ENCODE measurements at regions not wholly inside any gene's neighbourhood (a gene's known extent, or its start where the extent isn't known, plus 50 kb on each side); places are given as distances from the start of the nearest gene placed in this dataset.

GRCh38 chr12:123044351-123044750, 63.9 kb downstream of the ARL6IP4 start:
- TF ChIP-seq CTCF (optimal IDR thresholded peaks at IDR 0.05 in 1 of 3, IDR thresholded peaks at IDR 0.05 in 1 of 3, conservative IDR thresholded peaks at IDR 0.05 in 1 of 3; ENCODE audit: extremely low read depth in 1 of 3, insufficient read depth in 2 of 3, low read length in 3 of 3), result no peak
- H3K27ac ChIP-seq (ENCODE audit: control insufficient read depth, insufficient read depth, low read length), result no peak overlapping the region
- no peak overlapping the region for H3K4me3 ChIP-seq (ENCODE audit: control insufficient read depth in 2 of 3, extremely low read depth in 1 of 3, insufficient read depth in 2 of 3, low read depth in 1 of 3, low read length in 3 of 3)
- dilution Hi-C loops (cut with MboI; ENCODE audit: extremely low pct_ligation_motif_present, low sequenced_read_pairs), result no loop called here
- H3K9ac ChIP-seq (ENCODE audit: control insufficient read depth, extremely low read depth, insufficient read depth, low read length), result no peak overlapping the region
- H3K9me1 ChIP-seq (ENCODE audit: control insufficient read depth, extremely low read depth, insufficient read depth, low read length), result no peaks in the 10 kb centered on the region
- no peak overlapping the region for H3K4me2 ChIP-seq (ENCODE audit: control insufficient read depth, extremely low read depth, insufficient read depth, low read depth, low read length)
- FAIRE-seq (no peak), DNase-seq (ENCODE audit: low read depth, low spot score) (no peak)
- H3K27me3 ChIP-seq (ENCODE audit: control insufficient read depth, extremely low read depth, insufficient read depth, low read length), result no peaks in the 10 kb centered on the region
- no peak overlapping the region for H2AFZ ChIP-seq (ENCODE audit: control insufficient read depth, low read length)
- no peaks in the 10 kb centered on the region for H3K9me3 ChIP-seq (ENCODE audit: control insufficient read depth, low read depth, low read length)
- H3K36me3 ChIP-seq (ENCODE audit: control insufficient read depth in 2 of 2, extremely low read depth in 1 of 2, insufficient read depth in 2 of 2, low read length in 2 of 2), result no peaks in the 10 kb centered on the region
- no peaks in the 10 kb centered on the region for H3K79me2 ChIP-seq (ENCODE audit: control insufficient read depth, insufficient read depth, low read length)
- peaks cover 5% of the 10 kb centered on the region for H4K20me1 ChIP-seq (ENCODE audit: control insufficient read depth, extremely low read depth, insufficient read depth, low read length)
- peaks cover 3% of the 10 kb centered on the region for H3K4me1 ChIP-seq (ENCODE audit: control insufficient read depth, extremely low read depth, insufficient read depth, low read length)

- Histone ChIP-seq H3K4me3 (ENCODE audit: control insufficient read depth in 2 of 3, extremely low read depth in 1 of 3, insufficient read depth in 2 of 3, low read depth in 1 of 3, low read length in 3 of 3) (no peak overlapping the region), H3K36me3 (ENCODE audit: control insufficient read depth in 2 of 2, extremely low read depth in 1 of 2, insufficient read depth in 2 of 2, low read length in 2 of 2) (no peaks in the 10 kb centered on the region), H3K9me1 (ENCODE audit: control insufficient read depth, extremely low read depth, insufficient read depth, low read length) (no peaks in the 10 kb centered on the region), H3K4me2 (ENCODE audit: control insufficient read depth, extremely low read depth, insufficient read depth, low read depth, low read length) (no peak overlapping the region), H2AFZ (ENCODE audit: control insufficient read depth, low read length) (no peak overlapping the region), H3K4me1 (ENCODE audit: control insufficient read depth, extremely low read depth, insufficient read depth, low read length) (peaks cover 3% of the 10 kb centered on the region), H3K27me3 (ENCODE audit: control insufficient read depth, extremely low read depth, insufficient read depth, low read length) (no peaks in the 10 kb centered on the region), H3K79me2 (ENCODE audit: control insufficient read depth, insufficient read depth, low read length) (no peaks in the 10 kb centered on the region), H3K9me3 (ENCODE audit: control insufficient read depth, low read depth, low read length) (no peaks in the 10 kb centered on the region), H4K20me1 (ENCODE audit: control insufficient read depth, extremely low read depth, insufficient read depth, low read length) (peaks cover 5% of the 10 kb centered on the region), H3K9ac (ENCODE audit: control insufficient read depth, extremely low read depth, insufficient read depth, low read length) (no peak overlapping the region), H3K27ac (ENCODE audit: control insufficient read depth, insufficient read depth, low read length) (no peak overlapping the region)
- dilution Hi-C loops (cut with MboI; ENCODE audit: extremely low pct_ligation_motif_present, low sequenced_read_pairs), result no loop called here
- DNase-seq (ENCODE audit: low read depth, low spot score) (peak; percentile 9), FAIRE-seq (peak; percentile 71)
- TF ChIP-seq CTCF (optimal IDR thresholded peaks at IDR 0.05 in 1 of 3, IDR thresholded peaks at IDR 0.05 in 1 of 3, conservative IDR thresholded peaks at IDR 0.05 in 1 of 3; ENCODE audit: extremely low read depth in 1 of 3, insufficient read depth in 2 of 3, low read length in 3 of 3) (peak; percentile 45 to 97 (median 64)), EZH2 (IDR thresholded peaks at IDR 0.05; ENCODE audit: low read length) (no peak)
Observed at GRCh38 chr12:123043536-123044001, 63.1 kb downstream of the ARL6IP4 start.
